ENCODE measurements at regions not wholly inside any gene's neighbourhood (a gene's known extent, or its start where the extent isn't known, plus 50 kb on each side); places are given as distances from the start of the nearest gene placed in this dataset.

- Histone ChIP-seq H3K4me1 (ENCODE audit: insufficient read depth, low read length, severe bottlenecking) (no peaks in the 10 kb centered on the region), H3K4me2 (ENCODE audit: low read length) (no peak overlapping the region), H3K9me2 (ENCODE audit: low read depth, low read length) (no peaks in the 10 kb centered on the region), H2AFZ (ENCODE audit: low read length) (no peak overlapping the region), H3F3A (ENCODE audit: insufficient read depth, low read length) (no peaks in the 10 kb centered on the region), H3K36me3 (ENCODE audit: insufficient read depth, low read length) (no peaks in the 10 kb centered on the region), H3K27me3 (ENCODE audit: insufficient read depth, low read length) (no peaks in the 10 kb centered on the region), H3K9ac (ENCODE audit: low read length) (no peak overlapping the region), H3K27ac (ENCODE audit: low read depth, low read length, poor library complexity, severe bottlenecking) (no peak overlapping the region), H4K20me1 (ENCODE audit: insufficient read depth, low read length) (no peaks in the 10 kb centered on the region), H3K4me3 (ENCODE audit: low read depth, low read length, poor library complexity, severe bottlenecking) (no peak overlapping the region), H3K79me2 (ENCODE audit: insufficient read depth, low read length) (no peaks in the 10 kb centered on the region), H3K9me3 (ENCODE audit: low read length) (no peaks in the 10 kb centered on the region)
- TF ChIP-seq EZH2 (IDR thresholded peaks at IDR 0.05; ENCODE audit: borderline replicate concordance, low read length) (no peak), CTCF (IDR thresholded peaks at IDR 0.05; ENCODE audit: low read length) (no peak)
Measured at GRCh38 chr13:104571893-104572229, 1505.6 kb upstream of the SLC10A2 start.

DNA sequence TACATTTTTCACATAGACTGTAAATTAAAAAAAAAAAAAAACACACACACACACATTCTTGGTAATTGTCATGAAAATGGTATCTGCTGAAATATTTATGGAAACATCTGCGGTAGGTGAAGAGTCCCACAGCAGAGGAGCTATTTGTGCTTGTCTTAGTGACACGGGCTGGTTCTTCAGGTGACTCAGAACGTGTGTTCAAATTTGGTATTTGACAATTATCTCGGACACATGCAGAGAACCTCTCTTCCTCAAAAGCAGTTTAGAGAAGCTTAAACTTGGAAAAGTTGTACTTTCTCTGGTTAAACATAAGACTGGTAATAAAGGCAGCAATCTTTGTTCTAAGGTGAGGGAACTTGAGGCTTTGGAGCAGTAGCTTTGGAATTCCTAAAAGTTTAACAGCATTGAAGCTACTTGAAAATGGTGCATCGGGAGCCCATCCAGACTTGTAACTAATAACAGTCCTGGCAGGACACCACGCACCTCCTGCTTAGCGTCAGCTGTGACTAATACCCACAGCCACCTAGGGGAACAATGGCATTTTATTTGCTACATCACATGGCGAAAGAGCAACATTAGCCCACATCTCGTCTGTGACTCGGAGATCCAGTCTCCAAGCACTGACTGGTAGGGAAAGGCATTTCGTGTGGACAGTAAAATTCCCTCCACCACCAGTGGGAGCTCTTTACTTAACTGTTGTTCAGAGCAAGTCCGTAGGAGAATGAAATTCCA, 1505.1 kb upstream of the SLC10A2 start:
- Histone ChIP-seq H3K79me2 (ENCODE audit: insufficient read depth, low read length) (no peaks in the 10 kb centered on the region), H3F3A (ENCODE audit: insufficient read depth, low read length) (no peaks in the 10 kb centered on the region), H2AFZ (ENCODE audit: low read length) (no peak overlapping the region), H4K20me1 (ENCODE audit: insufficient read depth, low read length) (no peaks in the 10 kb centered on the region), H3K9me3 (ENCODE audit: low read length) (no peaks in the 10 kb centered on the region), H3K36me3 (ENCODE audit: insufficient read depth, low read length) (no peaks in the 10 kb centered on the region), H3K9ac (ENCODE audit: low read length) (no peak overlapping the region), H3K4me1 (ENCODE audit: insufficient read depth, low read length, severe bottlenecking) (no peaks in the 10 kb centered on the region), H3K27ac (ENCODE audit: low read depth, low read length, poor library complexity, severe bottlenecking) (no peak overlapping the region), H3K4me3 (ENCODE audit: low read depth, low read length, poor library complexity, severe bottlenecking) (no peak overlapping the region), H3K4me2 (ENCODE audit: low read length) (no peak overlapping the region), H3K27me3 (ENCODE audit: insufficient read depth, low read length) (no peaks in the 10 kb centered on the region), H3K9me2 (ENCODE audit: low read depth, low read length) (no peaks in the 10 kb centered on the region)
- TF ChIP-seq CTCF (IDR thresholded peaks at IDR 0.05; ENCODE audit: low read length) (no peak), EZH2 (IDR thresholded peaks at IDR 0.05; ENCODE audit: borderline replicate concordance, low read length) (no peak)

- H2AFZ ChIP-seq (ENCODE audit: low read length): no peak overlapping the region
- H3K4me2 ChIP-seq (ENCODE audit: low read length): no peak overlapping the region
- no peak overlapping the region for H3K27ac ChIP-seq (ENCODE audit: low read depth, low read length, poor library complexity, severe bottlenecking)
- H3F3A ChIP-seq (ENCODE audit: insufficient read depth, low read length): no peaks in the 10 kb centered on the region
- no peaks in the 10 kb centered on the region for H3K36me3 ChIP-seq (ENCODE audit: insufficient read depth, low read length)
- no peaks in the 10 kb centered on the region for H3K79me2 ChIP-seq (ENCODE audit: insufficient read depth, low read length)
- no peaks in the 10 kb centered on the region for H3K9me2 ChIP-seq (ENCODE audit: low read depth, low read length)
- no peaks in the 10 kb centered on the region for H3K4me1 ChIP-seq (ENCODE audit: insufficient read depth, low read length, severe bottlenecking)
- no peaks in the 10 kb centered on the region for H3K27me3 ChIP-seq (ENCODE audit: insufficient read depth, low read length)
- H3K9me3 ChIP-seq (ENCODE audit: low read length): no peaks in the 10 kb centered on the region
- no peaks in the 10 kb centered on the region for H4K20me1 ChIP-seq (ENCODE audit: insufficient read depth, low read length)
- no peak for TF ChIP-seq CTCF (IDR thresholded peaks at IDR 0.05; ENCODE audit: low read length)
- TF ChIP-seq EZH2 (IDR thresholded peaks at IDR 0.05; ENCODE audit: borderline replicate concordance, low read length): no peak
- no peak overlapping the region for H3K9ac ChIP-seq (ENCODE audit: low read length)
- H3K4me3 ChIP-seq (ENCODE audit: low read depth, low read length, poor library complexity, severe bottlenecking): no peak overlapping the region
Measured at GRCh38 chr13:104567114-104567513, 1500.9 kb upstream of the SLC10A2 start.
